HEK293 (cell line): ENCODE measurements at regions not wholly inside any gene's neighbourhood (a gene's known extent, or its start where the extent isn't known, plus 50 kb on each side); places are given as distances from the start of the nearest gene placed in this dataset.

ENCODE experiments used
- KLF1 ChIP-seq: fragments of 450-650 bp; formaldehyde crosslinking; IDR thresholded peaks from 2 replicates; pipeline ENCODE4 v1.5.1; 2016; ENCODE audit warnings: missing biosample characterization, missing genetic modification characterization
- REST ChIP-seq: fragments of 450-650 bp; formaldehyde crosslinking; IDR thresholded peaks from 2 replicates; pipeline ENCODE4 v1.5.1; 2016; ENCODE audit warnings: missing biosample characterization, missing genetic modification characterization
- WT1 ChIP-seq: fragments of 450-650 bp; formaldehyde crosslinking; IDR thresholded peaks from 2 replicates; pipeline ENCODE4 v1.5.1; 2016; ENCODE audit warnings: missing biosample characterization, missing genetic modification characterization
- ZNF426 ChIP-seq: fragments of 450-650 bp; formaldehyde crosslinking; IDR thresholded peaks from 2 replicates; pipeline ENCODE4 v1.5.1; 2017; ENCODE audit warnings: missing biosample characterization, missing genetic modification characterization, mild to moderate bottlenecking, inconsistent platforms, moderate library complexity
- ZNF433 ChIP-seq: fragments of 450-650 bp; formaldehyde crosslinking; IDR thresholded peaks from 2 replicates; pipeline ENCODE4 v1.5.1; 2016; ENCODE audit warnings: missing biosample characterization, missing genetic modification characterization, low read depth
- ZNF514 ChIP-seq: fragments of 450-650 bp; formaldehyde crosslinking; IDR thresholded peaks from 2 replicates; pipeline ENCODE4 v1.5.1; 2016; ENCODE audit warnings: missing biosample characterization, missing genetic modification characterization
- ZNF785 ChIP-seq: fragments of 450-650 bp; formaldehyde crosslinking; IDR thresholded peaks from 2 replicates; pipeline ENCODE4 v1.5.1; 2016; ENCODE audit warnings: missing biosample characterization, missing genetic modification characterization
- TF ChIP-seq, protein P1 (sequence below): fragments of 450-650 bp; formaldehyde crosslinking; IDR thresholded peaks from 2 replicates; pipeline ENCODE4 v1.5.1; 2016; ENCODE audit warnings: missing biosample characterization, missing genetic modification characterization

DNA sequence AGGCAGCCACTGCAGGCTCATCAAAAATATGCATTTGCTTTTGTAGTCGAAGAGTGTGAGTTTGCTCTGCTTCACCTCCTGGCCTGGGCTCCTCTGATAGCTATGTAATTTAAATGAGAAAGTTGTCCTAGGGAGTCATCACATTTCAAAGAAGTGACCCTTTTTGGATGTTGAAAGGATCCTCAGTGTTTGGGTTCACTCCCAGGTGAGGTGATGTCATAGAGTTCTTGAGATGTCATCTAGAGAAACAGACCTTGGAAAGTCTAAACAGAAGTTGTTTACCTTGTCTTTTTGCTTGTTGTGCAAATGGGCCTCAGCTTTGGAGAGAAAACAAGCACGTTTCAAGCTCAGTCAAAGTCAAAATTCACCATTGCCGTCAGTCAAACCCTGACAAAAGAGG, 92.0 kb upstream of the BARHL2 start:
- TF ChIP-seq, protein P1, sequence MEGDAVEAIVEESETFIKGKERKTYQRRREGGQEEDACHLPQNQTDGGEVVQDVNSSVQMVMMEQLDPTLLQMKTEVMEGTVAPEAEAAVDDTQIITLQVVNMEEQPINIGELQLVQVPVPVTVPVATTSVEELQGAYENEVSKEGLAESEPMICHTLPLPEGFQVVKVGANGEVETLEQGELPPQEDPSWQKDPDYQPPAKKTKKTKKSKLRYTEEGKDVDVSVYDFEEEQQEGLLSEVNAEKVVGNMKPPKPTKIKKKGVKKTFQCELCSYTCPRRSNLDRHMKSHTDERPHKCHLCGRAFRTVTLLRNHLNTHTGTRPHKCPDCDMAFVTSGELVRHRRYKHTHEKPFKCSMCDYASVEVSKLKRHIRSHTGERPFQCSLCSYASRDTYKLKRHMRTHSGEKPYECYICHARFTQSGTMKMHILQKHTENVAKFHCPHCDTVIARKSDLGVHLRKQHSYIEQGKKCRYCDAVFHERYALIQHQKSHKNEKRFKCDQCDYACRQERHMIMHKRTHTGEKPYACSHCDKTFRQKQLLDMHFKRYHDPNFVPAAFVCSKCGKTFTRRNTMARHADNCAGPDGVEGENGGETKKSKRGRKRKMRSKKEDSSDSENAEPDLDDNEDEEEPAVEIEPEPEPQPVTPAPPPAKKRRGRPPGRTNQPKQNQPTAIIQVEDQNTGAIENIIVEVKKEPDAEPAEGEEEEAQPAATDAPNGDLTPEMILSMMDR (tag by site-specific recombination) = no peak
- TF ChIP-seq KLF1 (tag by site-specific recombination) = no peak
- no peak for TF ChIP-seq ZNF785 (tag by site-specific recombination)
- no peak for TF ChIP-seq WT1 (tag by site-specific recombination)
- no peak for TF ChIP-seq ZNF426 (tag by site-specific recombination)
- no peak for TF ChIP-seq REST (tag by site-specific recombination)
- TF ChIP-seq ZNF514 (tag by site-specific recombination) = no peak
- TF ChIP-seq ZNF433 (tag by site-specific recombination) = no peak
